LNCaP clone FGC (cell line): ENCODE measurements at regions not wholly inside any gene's neighbourhood (a gene's known extent, or its start where the extent isn't known, plus 50 kb on each side); places are given as distances from the start of the nearest gene placed in this dataset.
"Not testable (repeated sequence)": the region's sequence is repeated elsewhere in the genome, so short reads cannot be mapped to it uniquely, and the experiment has no call there.

Experiments used
- DNase-seq: peaks from one replicate; pipeline ENCODE4 v3.0.0-alpha.2; 2011; ENCODE audit warnings: low read depth
- H3K4me3 ChIP-seq: 2 replicates; pipeline ENCODE4 v1.5.1; 2011; ENCODE audit warnings: mild to moderate bottlenecking, low read depth, low read length, control low read depth
- TF ChIP-seq, protein P1 (sequence below): IDR thresholded peaks from 2 replicates; pipeline ENCODE4 v1.5.1; 2012; ENCODE audit warnings: mild to moderate bottlenecking; ENCODE audit not compliant: control insufficient read depth, insufficient read depth; ENCODE audit errors: extremely low read depth

DNA sequence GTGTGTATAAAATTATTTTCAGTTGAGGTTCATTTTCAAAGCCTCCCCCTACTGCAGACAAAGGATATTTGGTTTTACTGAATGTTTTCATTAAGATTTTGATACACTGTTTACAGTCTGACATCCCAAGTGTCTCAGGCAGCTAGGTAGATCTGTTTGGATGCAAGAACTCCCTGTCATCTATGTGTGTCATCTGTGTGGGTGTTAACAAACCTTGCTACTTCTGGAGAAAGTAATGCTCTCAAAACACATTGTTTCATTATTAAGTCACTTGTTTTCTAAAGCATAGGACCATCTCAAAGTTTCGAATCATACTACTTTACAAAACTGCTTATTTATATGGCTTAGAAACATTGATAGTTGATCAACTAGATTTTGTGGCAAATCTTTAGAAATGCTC, 114.5 kb upstream of the TMEM170B start:
- DNase-seq, result no peak
- no peak overlapping the region for H3K4me3 ChIP-seq
- TF ChIP-seq, protein P1, sequence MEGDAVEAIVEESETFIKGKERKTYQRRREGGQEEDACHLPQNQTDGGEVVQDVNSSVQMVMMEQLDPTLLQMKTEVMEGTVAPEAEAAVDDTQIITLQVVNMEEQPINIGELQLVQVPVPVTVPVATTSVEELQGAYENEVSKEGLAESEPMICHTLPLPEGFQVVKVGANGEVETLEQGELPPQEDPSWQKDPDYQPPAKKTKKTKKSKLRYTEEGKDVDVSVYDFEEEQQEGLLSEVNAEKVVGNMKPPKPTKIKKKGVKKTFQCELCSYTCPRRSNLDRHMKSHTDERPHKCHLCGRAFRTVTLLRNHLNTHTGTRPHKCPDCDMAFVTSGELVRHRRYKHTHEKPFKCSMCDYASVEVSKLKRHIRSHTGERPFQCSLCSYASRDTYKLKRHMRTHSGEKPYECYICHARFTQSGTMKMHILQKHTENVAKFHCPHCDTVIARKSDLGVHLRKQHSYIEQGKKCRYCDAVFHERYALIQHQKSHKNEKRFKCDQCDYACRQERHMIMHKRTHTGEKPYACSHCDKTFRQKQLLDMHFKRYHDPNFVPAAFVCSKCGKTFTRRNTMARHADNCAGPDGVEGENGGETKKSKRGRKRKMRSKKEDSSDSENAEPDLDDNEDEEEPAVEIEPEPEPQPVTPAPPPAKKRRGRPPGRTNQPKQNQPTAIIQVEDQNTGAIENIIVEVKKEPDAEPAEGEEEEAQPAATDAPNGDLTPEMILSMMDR, result no peak

DNA sequence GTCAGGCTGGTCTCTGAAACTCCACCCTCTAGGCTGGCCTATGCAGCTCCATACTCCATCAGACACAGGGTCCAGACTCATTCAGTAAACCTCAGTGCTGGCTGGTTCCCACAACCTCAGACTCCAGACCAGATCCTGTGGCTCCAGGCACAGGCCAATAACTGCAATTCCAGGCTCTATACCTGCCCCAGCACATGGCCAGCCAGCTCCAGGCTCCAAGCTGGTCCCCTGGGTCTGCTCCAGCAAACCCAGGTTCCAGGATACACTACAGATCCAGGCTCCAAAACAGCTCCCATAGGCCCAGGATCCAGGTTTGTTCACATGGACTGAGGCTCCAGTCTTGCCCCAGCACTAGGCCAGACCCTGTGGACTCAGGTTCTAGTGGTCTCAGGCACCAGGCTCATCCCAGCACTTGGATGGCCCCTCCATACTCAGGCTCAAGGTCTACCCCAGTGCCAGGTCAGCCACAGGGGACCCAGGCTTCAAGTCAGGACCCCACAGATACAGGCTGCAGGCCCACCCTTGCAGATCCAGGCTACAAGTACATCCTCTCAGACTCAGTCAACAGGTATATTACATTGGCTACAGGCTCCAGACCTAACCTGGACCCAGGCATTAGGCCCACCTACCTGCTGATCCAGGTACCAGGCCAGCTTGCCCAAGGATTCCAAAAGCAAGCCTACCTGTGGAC, 117.6 kb upstream of the TMEM170B start:
- TF ChIP-seq, protein P1, result no peak
- no peak overlapping the region for H3K4me3 ChIP-seq
- no peak for DNase-seq

DNA sequence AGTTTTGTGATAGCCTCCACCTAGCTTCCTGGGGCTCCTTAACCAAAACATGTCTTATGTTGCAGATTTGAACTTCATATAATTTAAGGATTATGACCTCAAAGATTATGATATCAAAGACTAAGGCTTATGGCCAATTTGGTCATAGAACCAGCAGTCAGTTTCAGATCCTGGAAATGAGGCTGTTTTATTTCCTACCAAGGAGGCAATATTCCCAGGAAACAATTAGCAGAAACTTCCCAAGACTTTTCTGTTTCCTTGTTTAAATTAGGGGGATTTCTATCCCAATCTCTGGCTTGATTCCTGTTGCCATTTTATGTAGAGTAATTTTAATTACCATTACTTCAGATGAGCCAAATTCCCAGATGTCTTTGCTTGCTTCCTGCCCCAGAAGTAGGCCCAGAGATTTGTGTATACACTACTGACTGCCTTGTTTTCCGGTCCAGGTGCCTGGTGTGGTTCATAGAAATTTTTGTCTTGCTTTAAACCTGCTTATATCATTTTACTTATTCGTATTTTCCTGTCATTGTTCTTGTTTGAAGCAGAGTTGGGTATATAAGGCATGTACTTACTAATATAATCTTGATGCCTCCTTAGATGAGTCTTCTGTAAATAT, 119.2 kb upstream of the TMEM170B start:
- TF ChIP-seq, protein P1, result no peak
- no peak overlapping the region for H3K4me3 ChIP-seq
- no peak for DNase-seq

DNA sequence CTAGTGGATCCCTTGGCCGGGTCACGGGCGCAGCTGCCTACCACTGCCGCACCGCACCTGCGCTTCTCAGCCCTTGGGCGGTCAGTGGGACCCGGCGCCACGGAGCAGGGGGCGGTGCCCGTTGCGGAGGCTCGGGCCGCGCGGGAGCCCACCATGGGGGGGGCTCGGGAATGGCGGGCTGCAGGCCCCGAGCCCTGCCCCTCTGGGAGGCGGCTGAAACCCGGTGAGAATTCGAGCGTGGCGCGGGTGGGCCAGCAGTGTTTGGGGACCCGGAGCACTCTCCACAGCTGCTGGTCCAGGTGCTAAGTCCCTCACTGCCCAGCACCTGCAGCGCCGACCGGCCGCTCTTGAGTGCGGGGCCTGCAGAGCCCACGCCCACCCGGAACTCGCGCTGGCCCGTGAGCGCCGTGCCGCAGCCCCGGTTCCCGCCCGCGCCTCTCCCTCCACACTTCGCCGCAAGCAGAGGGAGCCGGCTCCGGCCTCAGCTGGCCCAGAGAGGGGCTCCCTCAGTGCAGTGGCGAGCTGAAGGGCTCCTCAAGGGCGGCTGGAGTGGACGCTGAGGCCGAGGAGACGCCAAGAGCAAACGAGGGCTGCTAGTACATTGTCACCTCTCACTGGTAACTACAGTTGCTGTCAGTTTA, 120.5 kb upstream of the TMEM170B start:
- H3K4me3 ChIP-seq, result no peak overlapping the region
- TF ChIP-seq, protein P1, result no peak

DNA sequence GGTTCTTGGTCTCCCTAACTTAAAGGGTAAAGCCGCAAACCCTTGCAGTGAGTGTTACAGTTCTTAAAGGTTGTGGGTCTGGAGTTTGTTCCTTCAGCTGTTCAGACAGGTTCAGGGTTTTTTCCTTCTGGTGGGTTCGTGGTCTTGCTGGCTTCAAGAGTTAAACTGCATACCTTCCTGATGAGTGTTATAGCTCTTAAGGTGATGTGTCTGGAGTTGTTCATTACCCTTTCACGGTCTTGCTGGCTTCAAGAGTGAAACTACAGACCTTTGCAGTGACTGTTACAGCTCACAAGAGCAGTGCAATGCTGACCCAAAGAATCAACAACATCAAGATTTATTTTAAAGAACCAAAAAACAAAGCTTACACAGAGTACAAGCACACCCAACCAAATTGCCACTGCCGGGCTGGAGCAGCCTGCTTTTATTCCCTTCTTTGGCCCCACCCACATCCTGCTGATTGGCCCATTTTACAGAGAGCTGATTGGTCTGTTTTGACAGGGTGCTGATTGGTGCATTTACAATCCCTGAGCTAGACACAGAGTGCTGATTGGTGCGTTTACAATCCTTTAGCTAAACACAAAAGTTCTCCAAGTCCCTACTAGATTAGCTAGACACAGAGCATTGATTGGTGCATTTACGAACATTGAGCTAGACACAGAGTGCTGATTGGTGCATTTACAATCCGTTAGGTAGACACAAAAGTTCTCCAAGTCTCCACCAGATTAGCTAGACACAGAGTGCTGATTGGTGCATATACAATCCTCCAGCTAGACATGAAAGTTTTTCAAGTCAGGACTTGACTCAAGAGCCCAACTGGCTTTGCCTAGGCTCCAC, 121.2 kb upstream of the TMEM170B start:
- not testable (repeated sequence) for H3K4me3 ChIP-seq, DNase-seq

More for the DNA sequence above, 120.5 kb upstream of the TMEM170B start:
- DNase-seq, result no peak

DNA sequence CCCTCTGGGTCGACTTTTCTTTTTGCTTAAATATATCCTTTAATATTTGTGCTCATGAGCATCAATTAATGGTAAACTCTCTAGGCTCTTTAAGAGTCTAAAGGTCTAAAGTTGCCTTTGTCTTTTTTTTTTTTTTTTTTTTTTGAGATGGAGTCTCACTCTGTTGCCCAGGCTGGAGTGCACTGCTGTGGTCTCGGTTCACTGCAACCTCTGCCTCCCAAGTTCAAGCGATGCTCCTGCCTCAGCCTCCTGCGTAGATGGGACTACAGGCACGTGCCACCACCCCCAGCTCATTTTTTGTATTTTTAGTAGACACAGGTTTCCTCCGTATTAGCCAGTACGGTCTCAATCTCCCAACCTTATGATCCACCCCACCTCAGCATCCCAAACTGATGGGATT, 122.0 kb upstream of the TMEM170B start:
- no peak overlapping the region for H3K4me3 ChIP-seq
- DNase-seq, result no peak
- TF ChIP-seq, protein P1, result no peak

DNA sequence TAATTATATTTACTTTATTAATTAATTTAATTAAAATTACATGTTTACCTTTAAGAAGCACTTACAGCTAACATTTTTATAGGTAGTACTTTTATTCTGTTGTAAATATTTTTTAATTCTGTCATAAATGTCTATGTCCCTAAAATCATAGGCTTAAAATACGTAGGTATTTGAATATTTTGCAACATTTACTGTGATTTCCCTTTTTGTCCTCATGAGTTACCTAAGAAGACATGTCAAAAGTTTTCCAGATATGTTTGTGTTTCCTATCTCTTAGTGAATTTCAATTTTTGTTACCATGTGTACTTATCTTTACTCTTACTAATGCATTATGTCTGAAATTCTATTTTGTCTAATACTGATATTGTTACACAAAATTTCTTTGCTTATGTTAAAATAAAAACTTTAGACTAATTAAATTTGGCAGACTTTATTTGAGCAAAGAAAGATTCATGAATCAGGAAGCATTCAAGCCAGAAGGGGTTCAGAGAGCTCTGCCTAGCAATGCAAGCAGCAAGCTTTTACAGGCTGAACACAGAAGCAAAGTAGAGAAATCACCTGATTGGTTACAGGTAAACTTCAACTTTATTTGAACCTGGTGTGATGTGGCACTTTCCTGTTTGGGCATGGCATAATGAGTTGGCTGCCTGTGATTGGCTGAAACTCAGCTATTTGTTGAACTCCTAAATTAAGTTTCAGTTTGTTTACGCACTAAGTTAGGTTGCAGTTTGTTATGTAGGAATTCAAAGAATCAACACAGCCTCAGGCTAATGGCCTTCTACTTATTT, 123.2 kb upstream of the TMEM170B start:
- H3K4me3 ChIP-seq, result no peak overlapping the region
- TF ChIP-seq, protein P1, result no peak
- peak; percentile 63 for DNase-seq
